ENCODE measurements at regions not wholly inside any gene's neighbourhood (a gene's known extent, or its start where the extent isn't known, plus 50 kb on each side); places are given as distances from the start of the nearest gene placed in this dataset.

GRCh38 chr4:11565899-11566298 lies 137.2 kb upstream of the HS3ST1 start:
- no peaks in the 10 kb centered on the region for H3K4me1 ChIP-seq
- no peak overlapping the region for H3K27ac ChIP-seq
- intact Hi-C loops (cut with DNase I) = no loop called here
- H3K9me3 ChIP-seq = no peaks in the 10 kb centered on the region
- DNase-seq = no peak
- H3K4me3 ChIP-seq = no peak overlapping the region
- no peak for TF ChIP-seq CTCF (IDR thresholded peaks at IDR 0.05)
- H3K27me3 ChIP-seq = no peaks in the 10 kb centered on the region
- ATAC-seq = no peak
- no peaks in the 10 kb centered on the region for H3K36me3 ChIP-seq

GRCh38 chr4:11565213-11565612 lies 136.5 kb upstream of the HS3ST1 start:
- DNase-seq (no peak), ATAC-seq (no peak)
- intact Hi-C loops (cut with DNase I) = no loop called here
- Histone ChIP-seq H3K9me3 (no peaks in the 10 kb centered on the region), H3K36me3 (no peaks in the 10 kb centered on the region), H3K27ac (no peak overlapping the region), H3K4me3 (no peak overlapping the region), H3K4me1 (no peaks in the 10 kb centered on the region), H3K27me3 (no peaks in the 10 kb centered on the region)
- TF ChIP-seq CTCF (IDR thresholded peaks at IDR 0.05) = no peak

- H3K27ac ChIP-seq = no peak overlapping the region
- H3K27me3 ChIP-seq = no peaks in the 10 kb centered on the region
- no peaks in the 10 kb centered on the region for H3K36me3 ChIP-seq
- H3K9me3 ChIP-seq = no peaks in the 10 kb centered on the region
- H3K4me1 ChIP-seq = no peaks in the 10 kb centered on the region
- TF ChIP-seq CTCF (IDR thresholded peaks at IDR 0.05) = no peak
- DNase-seq (no peak), ATAC-seq (no peak)
- intact Hi-C loops (cut with DNase I) = no loop called here
- H3K4me3 ChIP-seq = no peak overlapping the region
Observed at GRCh38 chr4:11564021-11564420, 135.3 kb upstream of the HS3ST1 start.

- H3K4me1 ChIP-seq = no peaks in the 10 kb centered on the region
- no peak for TF ChIP-seq CTCF (IDR thresholded peaks at IDR 0.05)
- H3K27ac ChIP-seq = no peak overlapping the region
- H3K4me3 ChIP-seq = no peak overlapping the region
- intact Hi-C loops (cut with DNase I) = no loop called here
- H3K36me3 ChIP-seq = no peaks in the 10 kb centered on the region
- ATAC-seq (no peak), DNase-seq (no peak)
- no peaks in the 10 kb centered on the region for H3K27me3 ChIP-seq
- no peaks in the 10 kb centered on the region for H3K9me3 ChIP-seq
Observed at GRCh38 chr4:11549525-11549924, 120.8 kb upstream of the HS3ST1 start.

- H3K27me3 ChIP-seq = no peaks in the 10 kb centered on the region
- H3K4me3 ChIP-seq = no peak overlapping the region
- DNase-seq (no peak), ATAC-seq (no peak)
- H3K9me3 ChIP-seq = no peaks in the 10 kb centered on the region
- TF ChIP-seq CTCF (IDR thresholded peaks at IDR 0.05) = no peak
- H3K4me1 ChIP-seq = no peaks in the 10 kb centered on the region
- H3K36me3 ChIP-seq = no peaks in the 10 kb centered on the region
- H3K27ac ChIP-seq = no peak overlapping the region
- intact Hi-C loops (cut with DNase I) = no loop called here
Observed at GRCh38 chr4:11548597-11549082, 119.9 kb upstream of the HS3ST1 start.

All from upper lobe of right lung (tissue), 1 donor.